NCI-H748 treated with DMSO at 0.1 percent for 48 hours (cell line): ENCODE measurements at regions not wholly inside any gene's neighbourhood (a gene's known extent, or its start where the extent isn't known, plus 50 kb on each side); places are given as distances from the start of the nearest gene placed in this dataset.

Source experiments
- DNase-seq: peaks from one replicate; lab custom pipeline; 2025; lab: John Stamatoyannopoulos, UW

- no peak for DNase-seq
Observed at GRCh38 chr3:67704322-67704721, 49.9 kb upstream of the SUCLG2 start.
